Common myeloid progenitor, CD34-positive (primary cell): ENCODE measurements at regions not wholly inside any gene's neighbourhood (a gene's known extent, or its start where the extent isn't known, plus 50 kb on each side); places are given as distances from the start of the nearest gene placed in this dataset.

Source experiments
- CTCF ChIA-PET: fragments of 350-600 bp; sonication (Branson Sonifier 250); formaldehyde crosslinking; loops from one replicate; lab custom pipeline; 2021; ENCODE audit warnings: antibody characterized with exemption; lab: Charles Lee
- POLR2A ChIA-PET: fragments of 350-600 bp; sonication (Branson Sonifier 250); formaldehyde crosslinking; loops from one replicate; lab custom pipeline; 2021; ENCODE audit warnings: antibody characterized with exemption; lab: Charles Lee
- DNase-seq, 3 donors: peaks; one replicate each; pipeline versions ENCODE4 v3.0.0 to v3.0.0-alpha.2; 2013
- H3K27ac ChIP-seq, 2 experiments: 1 replicate in 1 of 2; 2 replicates in 1 of 2; pipeline ENCODE4 v1.7.0; 2013; ENCODE audit warnings: inconsistent platforms in 2 of 2, low read length in 2 of 2, mild to moderate bottlenecking in 2 of 2, low read depth in 1 of 2, moderate library complexity in 1 of 2; ENCODE audit not compliant: severe bottlenecking in 2 of 2, insufficient read depth in 1 of 2, poor library complexity in 1 of 2
- H3K27me3 ChIP-seq, 5 experiments: replicated peaks in 2 of 5; 1 replicate in 3 of 5; 2 replicates in 2 of 5; pipeline versions ENCODE4 v1.6.1 to v1.7.0; 2013; ENCODE audit warnings: low read length in 4 of 5, mild to moderate bottlenecking in 2 of 5, moderate library complexity in 2 of 5, inconsistent platforms in 1 of 5; ENCODE audit not compliant: insufficient read depth in 5 of 5, control insufficient read depth in 4 of 5
- H3K36me3 ChIP-seq, 4 experiments: 1 replicate in 2 of 4; 2 replicates in 2 of 4; pipeline versions ENCODE4 v1.6.1 to v1.7.0; 2013; ENCODE audit warnings: low read length in 3 of 4, control low read depth in 1 of 4, mild to moderate bottlenecking in 1 of 4; ENCODE audit not compliant: control insufficient read depth in 4 of 4, insufficient read depth in 4 of 4
- H3K4me1 ChIP-seq, 4 experiments: 1 replicate in 3 of 4; 2 replicates in 1 of 4; pipeline versions ENCODE4 v1.6.1 to v1.7.1; 2013; ENCODE audit warnings: low read length in 3 of 4, mild to moderate bottlenecking in 3 of 4, control low read depth in 1 of 4, inconsistent platforms in 1 of 4, moderate library complexity in 1 of 4; ENCODE audit not compliant: control insufficient read depth in 4 of 4, insufficient read depth in 4 of 4; ENCODE audit errors: control extremely low read depth in 1 of 4
- H3K4me3 ChIP-seq, 7 experiments: 1 replicate in 4 of 7; 2 replicates in 3 of 7; pipeline versions ENCODE4 v1.5.1 to v1.7.0; 2013; ENCODE audit warnings: mild to moderate bottlenecking in 7 of 7, low read length in 6 of 7, moderate library complexity in 6 of 7, inconsistent platforms in 2 of 7, low read depth in 2 of 7, control low read depth in 1 of 7; ENCODE audit not compliant: insufficient read depth in 4 of 7, control insufficient read depth in 1 of 7; ENCODE audit errors: extremely low read depth in 1 of 7
- H3K9me3 ChIP-seq, 5 experiments: 1 replicate in 4 of 5; 2 replicates in 1 of 5; pipeline versions ENCODE4 v1.6.1 to v1.7.1; 2013; ENCODE audit warnings: low read length in 4 of 5, mild to moderate bottlenecking in 2 of 5, inconsistent platforms in 1 of 5, low read depth in 1 of 5, moderate library complexity in 1 of 5; ENCODE audit not compliant: control insufficient read depth in 4 of 5, insufficient read depth in 2 of 5; ENCODE audit errors: control extremely low read depth in 1 of 5
- WGBS: methylation state at CpG from one replicate; pipeline ENCODE4 v1.1.5; 2013; ENCODE audit not compliant: insufficient coverage; 5-methylcytosine and 5-hydroxymethylcytosine counted together

GRCh38 chr7:53281312-53281711 lies 245.9 kb downstream of the POM121L12 start:
- no peak overlapping the region for H3K4me3 ChIP-seq
- ChIA-PET CTCF (no interaction called here), POLR2A (no interaction called here)
- no peaks in the 10 kb centered on the region for H3K4me1 ChIP-seq
- no peak for DNase-seq
- WGBS: 87% methylated on average over 3 of the region's 5 CpGs
- no peak overlapping the region for H3K27ac ChIP-seq
- H3K9me3 ChIP-seq: no peaks in the 10 kb centered on the region
- H3K27me3 ChIP-seq: no peaks in the 10 kb centered on the region
- no peaks in the 10 kb centered on the region for H3K36me3 ChIP-seq

GRCh38 chr7:53292341-53292740 lies 256.9 kb downstream of the POM121L12 start:
- Histone ChIP-seq H3K27ac (no peak overlapping the region), H3K27me3 (no peaks in the 10 kb centered on the region), H3K36me3 (no peaks in the 10 kb centered on the region), H3K4me3 (no peak overlapping the region), H3K9me3 (peaks cover 0 to 4% (median 0%) of the 10 kb centered on the region in 5 experiments), H3K4me1 (no peaks in the 10 kb centered on the region)
- POLR2A ChIA-PET: no interaction called here
- 83% methylated on average over 2 of the region's 4 CpGs for WGBS
- CTCF ChIA-PET: no interaction called here
- DNase-seq: no peak

GRCh38 chr7:53302496-53303246 lies 267.2 kb downstream of the POM121L12 start:
- no peaks in the 10 kb centered on the region for H3K27me3 ChIP-seq
- no peak overlapping the region for H3K4me3 ChIP-seq
- H3K4me1 ChIP-seq: no peaks in the 10 kb centered on the region
- DNase-seq: no peak
- H3K9me3 ChIP-seq: no peaks in the 10 kb centered on the region
- WGBS: 90% methylated on average over 2 of the region's 4 CpGs
- POLR2A ChIA-PET: no interaction called here
- CTCF ChIA-PET: no interaction called here
- H3K27ac ChIP-seq: no peak overlapping the region
- no peaks in the 10 kb centered on the region for H3K36me3 ChIP-seq

GRCh38 chr7:53303781-53304180 lies 268.3 kb downstream of the POM121L12 start:
- 86% methylated on average over 2 of the region's 2 CpGs for WGBS
- no peak overlapping the region for H3K27ac ChIP-seq
- no peaks in the 10 kb centered on the region for H3K9me3 ChIP-seq
- DNase-seq: no peak
- POLR2A ChIA-PET: no interaction called here
- H3K36me3 ChIP-seq: no peaks in the 10 kb centered on the region
- CTCF ChIA-PET: no interaction called here
- H3K4me3 ChIP-seq: no peak overlapping the region
- H3K27me3 ChIP-seq: peaks cover 0 to 2% (median 0%) of the 10 kb centered on the region in 5 experiments
- no peaks in the 10 kb centered on the region for H3K4me1 ChIP-seq

- 80% methylated on average over 2 of the region's 3 CpGs for WGBS
- no peaks in the 10 kb centered on the region for H3K9me3 ChIP-seq
- ChIA-PET CTCF (no interaction called here), POLR2A (no interaction called here)
- no peak for DNase-seq
- H3K27me3 ChIP-seq: peaks cover 0 to 2% (median 0%) of the 10 kb centered on the region in 5 experiments
- no peak overlapping the region for H3K4me3 ChIP-seq
- H3K36me3 ChIP-seq: no peaks in the 10 kb centered on the region
- no peaks in the 10 kb centered on the region for H3K4me1 ChIP-seq
- no peak overlapping the region for H3K27ac ChIP-seq
Observed at GRCh38 chr7:53306846-53307245, 271.4 kb downstream of the POM121L12 start.

GRCh38 chr7:53311205-53311604 lies 275.8 kb downstream of the POM121L12 start:
- no peak overlapping the region for H3K27ac ChIP-seq
- no peak overlapping the region for H3K4me3 ChIP-seq
- WGBS: 83% methylated on average over 5 of the region's 5 CpGs
- peaks cover 0 to 2% (median 0%) of the 10 kb centered on the region in 5 experiments for H3K27me3 ChIP-seq
- DNase-seq: no peak
- POLR2A ChIA-PET: no interaction called here
- CTCF ChIA-PET: no interaction called here
- H3K4me1 ChIP-seq: no peaks in the 10 kb centered on the region
- H3K9me3 ChIP-seq: no peaks in the 10 kb centered on the region
- no peaks in the 10 kb centered on the region for H3K36me3 ChIP-seq

GRCh38 chr7:53315981-53316380 lies 280.5 kb downstream of the POM121L12 start:
- H3K4me1 ChIP-seq: no peaks in the 10 kb centered on the region
- no peak overlapping the region for H3K4me3 ChIP-seq
- ChIA-PET POLR2A (no interaction called here), CTCF (no interaction called here)
- no peaks in the 10 kb centered on the region for H3K36me3 ChIP-seq
- WGBS: 91% methylated on average over 4 of the region's 6 CpGs
- H3K27ac ChIP-seq: no peak overlapping the region
- H3K9me3 ChIP-seq: no peaks in the 10 kb centered on the region
- DNase-seq: no peak
- no peaks in the 10 kb centered on the region for H3K27me3 ChIP-seq
